Astrocyte of the cerebellum (primary cell): ENCODE measurements at regions not wholly inside any gene's neighbourhood (a gene's known extent, or its start where the extent isn't known, plus 50 kb on each side); places are given as distances from the start of the nearest gene placed in this dataset.
A peak's percentile ranks its signal among the peaks of the same experiment; 100 is the strongest.

Experiments used
- DNase-seq: peaks from one replicate; pipeline ENCODE4 v3.0.0-alpha.2; 2011; ENCODE audit warnings: low read depth
- H3K4me3 ChIP-seq: 2 replicates; pipeline ENCODE4 v1.5.1; 2011; ENCODE audit warnings: mild to moderate bottlenecking, low read depth, low read length, moderate library complexity
- CTCF ChIP-seq: IDR thresholded peaks from 2 replicates; pipeline ENCODE4 v1.5.1; 2012; ENCODE audit warnings: low read length, low read depth, moderate library complexity, mild to moderate bottlenecking; ENCODE audit errors: missing control alignments
- in situ Hi-C: cut with HindIII; loops from 2 replicates; pipeline ENCODE4 v1.10.0; 2017; ENCODE audit warnings: low sequenced_read_pairs

GRCh38 chr6:126914801-126915200, 203.7 kb upstream of the RSPO3 start:
- DNase-seq, result no peak
- TF ChIP-seq CTCF, result no peak
- in situ Hi-C loops, result no loop called here
- no peak overlapping the region for H3K4me3 ChIP-seq

- peak; percentile 41 for DNase-seq
These were observed 198.5 kb upstream of the RSPO3 start for GRCh38 chr6:126919947-126920346.

GRCh38 chr6:126923807-126924206, 194.7 kb upstream of the RSPO3 start:
- DNase-seq, result no peak
- in situ Hi-C loops, result no loop called here

More at GRCh38 chr6:126919947-126920346, 198.5 kb upstream of the RSPO3 start:
- no peak for TF ChIP-seq CTCF
- in situ Hi-C loops, result no loop called here
- no peak overlapping the region for H3K4me3 ChIP-seq

GRCh38 chr6:126926926-126927325, 191.5 kb upstream of the RSPO3 start:
- in situ Hi-C loops, result no loop called here
- no peak for TF ChIP-seq CTCF
- no peak overlapping the region for H3K4me3 ChIP-seq

More at GRCh38 chr6:126923807-126924206, 194.7 kb upstream of the RSPO3 start:
- no peak overlapping the region for H3K4me3 ChIP-seq
- no peak for TF ChIP-seq CTCF

GRCh38 chr6:126927841-126928240, 190.6 kb upstream of the RSPO3 start:
- TF ChIP-seq CTCF, result no peak
- in situ Hi-C loops, result no loop called here
- no peak for DNase-seq
- no peak overlapping the region for H3K4me3 ChIP-seq

More at GRCh38 chr6:126926926-126927325, 191.5 kb upstream of the RSPO3 start:
- no peak for DNase-seq

- in situ Hi-C loops, result no loop called here
- no peak for TF ChIP-seq CTCF
- no peak for DNase-seq
- no peak overlapping the region for H3K4me3 ChIP-seq
These were observed 181.0 kb upstream of the RSPO3 start for GRCh38 chr6:126937426-126937825.

GRCh38 chr6:126939784-126940183, 178.7 kb upstream of the RSPO3 start:
- TF ChIP-seq CTCF, result no peak
- in situ Hi-C loops, result no loop called here
- no peak overlapping the region for H3K4me3 ChIP-seq
- no peak for DNase-seq
